Colonic mucosa (tissue), 4 donors: ENCODE measurements at regions not wholly inside any gene's neighbourhood (a gene's known extent, or its start where the extent isn't known, plus 50 kb on each side); places are given as distances from the start of the nearest gene placed in this dataset.

Experiments
- DNase-seq: peaks from one replicate; pipeline ENCODE4 v3.0.0-alpha.2; 2020
- H3K27ac ChIP-seq: fragments of 200-600 bp; one replicate; pipeline ENCODE4 v1.8.0; 2021
- H3K27me3 ChIP-seq: fragments of 200-600 bp; one replicate; pipeline ENCODE4 v1.8.0; 2021
- H3K36me3 ChIP-seq: fragments of 200-600 bp; one replicate; pipeline ENCODE4 v1.8.0; 2021
- H3K4me1 ChIP-seq: fragments of 200-600 bp; one replicate; pipeline ENCODE4 v1.8.0; 2021; ENCODE audit warnings: mild to moderate bottlenecking
- H3K4me3 ChIP-seq: fragments of 200-600 bp; one replicate; pipeline ENCODE4 v1.8.0; 2021
- H3K9ac ChIP-seq, 2 donors: one replicate each; pipeline ENCODE4 v1.7.0; 2013; ENCODE audit warnings: control low read depth in 2 of 2, low read depth in 2 of 2, low read length in 2 of 2
- H3K9me3 ChIP-seq: fragments of 200-600 bp; one replicate; pipeline ENCODE4 v1.8.0; 2021
- intact Hi-C: fragments of 100-400 bp; cut with DNase I; formaldehyde crosslinking; loops from one replicate; pipeline ENCODE4 v1.14.1; 2022
- TF ChIP-seq, protein P1 (sequence below): fragments of 200-600 bp; IDR thresholded peaks from one replicate; pipeline ENCODE4 v1.8.0; 2022; ENCODE audit warnings: antibody characterized with exemption, mild to moderate bottlenecking
- donor health status: healthy.
- donor health status: DM: no; HTN: no; CAD: no.
- donor health status: DM: no; HTN: no; CAD: no.

DNA sequence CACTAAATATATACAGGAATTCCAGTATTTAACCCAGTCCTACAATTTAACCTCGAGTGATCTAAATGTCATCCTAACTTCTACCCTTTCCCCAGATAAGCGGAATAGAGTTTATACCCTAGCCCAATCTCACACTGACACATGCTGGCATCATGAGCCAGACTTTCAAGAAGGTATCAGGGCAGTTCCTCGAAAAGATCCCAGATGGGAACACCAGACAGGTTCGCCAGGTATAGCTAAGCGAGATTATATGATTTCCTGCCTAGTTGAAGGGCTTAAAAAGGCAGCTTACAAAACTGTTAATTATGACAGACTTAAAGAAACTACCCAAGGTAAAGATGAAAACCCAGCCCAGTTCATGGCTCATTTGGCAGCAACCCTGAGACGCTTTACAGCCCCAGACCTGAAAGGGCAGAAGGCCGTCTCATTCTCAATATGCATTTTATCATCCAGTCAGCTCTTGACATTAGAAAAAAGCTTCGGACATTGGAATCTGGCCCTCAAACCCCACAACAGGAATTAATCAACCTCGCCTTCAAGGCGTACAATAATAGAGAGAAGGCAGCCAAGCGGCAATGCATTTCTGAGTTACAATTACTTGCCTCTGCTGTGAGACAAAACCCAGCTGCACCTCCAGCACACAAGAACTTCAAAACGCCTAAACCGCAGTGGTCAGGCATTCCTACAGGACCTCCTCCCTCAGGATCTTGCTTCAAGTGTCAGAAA is 668.2 kb upstream of the PKDCC start:
- Histone ChIP-seq H3K27me3 (no peaks in the 10 kb centered on the region), H3K36me3 (no peaks in the 10 kb centered on the region), H3K9me3 (no peaks in the 10 kb centered on the region), H3K4me1 (no peaks in the 10 kb centered on the region), H3K9ac (no peak overlapping the region), H3K27ac (no peak overlapping the region), H3K4me3 (no peak overlapping the region)
- no peak for DNase-seq
- intact Hi-C loops, result no loop called here
- TF ChIP-seq, protein P1, sequence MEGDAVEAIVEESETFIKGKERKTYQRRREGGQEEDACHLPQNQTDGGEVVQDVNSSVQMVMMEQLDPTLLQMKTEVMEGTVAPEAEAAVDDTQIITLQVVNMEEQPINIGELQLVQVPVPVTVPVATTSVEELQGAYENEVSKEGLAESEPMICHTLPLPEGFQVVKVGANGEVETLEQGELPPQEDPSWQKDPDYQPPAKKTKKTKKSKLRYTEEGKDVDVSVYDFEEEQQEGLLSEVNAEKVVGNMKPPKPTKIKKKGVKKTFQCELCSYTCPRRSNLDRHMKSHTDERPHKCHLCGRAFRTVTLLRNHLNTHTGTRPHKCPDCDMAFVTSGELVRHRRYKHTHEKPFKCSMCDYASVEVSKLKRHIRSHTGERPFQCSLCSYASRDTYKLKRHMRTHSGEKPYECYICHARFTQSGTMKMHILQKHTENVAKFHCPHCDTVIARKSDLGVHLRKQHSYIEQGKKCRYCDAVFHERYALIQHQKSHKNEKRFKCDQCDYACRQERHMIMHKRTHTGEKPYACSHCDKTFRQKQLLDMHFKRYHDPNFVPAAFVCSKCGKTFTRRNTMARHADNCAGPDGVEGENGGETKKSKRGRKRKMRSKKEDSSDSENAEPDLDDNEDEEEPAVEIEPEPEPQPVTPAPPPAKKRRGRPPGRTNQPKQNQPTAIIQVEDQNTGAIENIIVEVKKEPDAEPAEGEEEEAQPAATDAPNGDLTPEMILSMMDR, result no peak

DNA sequence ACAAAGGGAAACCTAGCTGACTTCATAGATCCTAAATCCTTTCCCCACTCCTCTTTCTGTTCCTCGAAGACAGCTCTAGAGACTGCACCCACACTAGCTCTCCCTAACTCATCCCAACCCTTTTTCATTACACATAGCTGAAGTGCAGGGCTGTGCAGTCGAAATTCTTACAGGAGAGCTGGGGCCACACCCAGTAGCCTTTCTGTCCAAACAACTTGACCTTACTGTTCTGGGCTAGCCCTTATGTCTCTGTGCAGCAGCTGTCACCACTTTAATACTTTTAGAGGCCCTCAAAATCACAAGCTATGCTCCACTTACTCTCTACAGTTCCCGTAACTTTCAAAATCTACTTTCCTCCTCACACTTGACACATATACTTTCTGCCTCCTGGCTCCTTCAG is 666.1 kb upstream of the PKDCC start:
- no peaks in the 10 kb centered on the region for H3K4me1 ChIP-seq
- H3K27ac ChIP-seq, result no peak overlapping the region
- intact Hi-C loops, result no loop called here
- no peak overlapping the region for H3K9ac ChIP-seq
- TF ChIP-seq, protein P1, result no peak
- no peaks in the 10 kb centered on the region for H3K9me3 ChIP-seq
- no peaks in the 10 kb centered on the region for H3K36me3 ChIP-seq
- DNase-seq, result no peak
- H3K27me3 ChIP-seq, result no peaks in the 10 kb centered on the region
- H3K4me3 ChIP-seq, result no peak overlapping the region

DNA sequence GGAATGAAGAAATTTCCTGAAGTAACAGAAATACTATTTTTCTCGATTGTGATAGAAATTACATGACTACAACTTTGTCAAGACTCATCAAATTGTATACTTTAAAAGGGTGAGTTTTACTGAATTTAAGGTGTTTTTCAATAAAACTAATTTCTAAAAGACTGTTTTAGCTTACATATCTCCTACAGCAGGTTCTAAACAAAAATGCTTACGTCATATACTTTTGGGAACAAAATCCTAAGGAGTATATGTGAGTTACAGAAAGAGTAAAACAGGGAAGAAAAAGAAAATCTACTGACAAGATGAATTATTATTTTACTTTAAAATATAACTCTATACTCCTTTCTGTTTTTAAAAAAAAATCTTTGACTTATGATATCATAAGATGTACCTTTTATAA is 660.3 kb upstream of the PKDCC start:
- no peak overlapping the region for H3K9ac ChIP-seq
- intact Hi-C loops, result no loop called here
- no peak for DNase-seq
- H3K9me3 ChIP-seq, result no peaks in the 10 kb centered on the region
- H3K4me3 ChIP-seq, result no peak overlapping the region
- TF ChIP-seq, protein P1, result no peak
- no peaks in the 10 kb centered on the region for H3K4me1 ChIP-seq
- H3K27ac ChIP-seq, result no peak overlapping the region
- no peaks in the 10 kb centered on the region for H3K36me3 ChIP-seq
- no peaks in the 10 kb centered on the region for H3K27me3 ChIP-seq

DNA sequence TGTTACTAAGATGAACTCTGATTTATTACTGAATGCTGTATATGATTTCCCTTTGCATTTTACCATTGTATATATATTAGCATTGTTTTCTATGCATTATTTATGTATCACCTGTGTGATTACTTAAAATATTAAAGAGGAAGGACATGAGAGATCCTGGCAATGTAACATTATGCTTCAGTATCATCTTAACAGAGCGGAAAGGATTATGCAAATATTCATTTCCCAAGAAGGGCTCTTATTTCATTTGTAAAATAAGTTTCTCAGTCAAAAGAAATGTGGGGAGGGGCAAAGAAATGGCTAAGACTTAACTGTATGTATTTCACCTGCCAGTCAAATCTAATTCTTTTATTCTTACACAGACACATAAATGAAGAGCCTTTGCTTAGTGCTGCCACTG is 654.2 kb upstream of the PKDCC start:
- TF ChIP-seq, protein P1, result no peak
- Histone ChIP-seq H3K9me3 (no peaks in the 10 kb centered on the region), H3K27ac (no peak overlapping the region), H3K4me3 (no peak overlapping the region), H3K36me3 (no peaks in the 10 kb centered on the region), H3K4me1 (no peaks in the 10 kb centered on the region), H3K9ac (no peak overlapping the region), H3K27me3 (no peaks in the 10 kb centered on the region)
- intact Hi-C loops, result no loop called here
- DNase-seq, result no peak

DNA sequence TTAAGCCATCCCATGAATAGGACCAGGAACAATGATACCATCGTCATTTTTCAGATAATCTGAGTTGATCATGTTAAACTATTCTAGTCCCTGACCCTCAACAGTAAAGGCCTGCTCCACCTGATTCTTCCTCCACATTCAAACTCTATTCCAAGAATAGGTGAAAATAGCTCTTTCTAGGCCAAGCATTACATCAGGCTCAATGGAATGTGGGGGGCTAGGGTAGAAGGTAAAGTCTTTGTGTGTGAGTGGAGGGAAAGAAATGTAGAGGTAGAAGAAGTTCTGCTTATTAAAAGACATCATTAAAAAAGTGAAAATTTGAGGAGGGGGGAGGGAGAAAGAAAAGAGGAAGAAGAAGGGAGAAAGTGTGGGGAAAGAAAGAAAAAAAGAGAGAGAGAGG is 653.3 kb upstream of the PKDCC start:
- Histone ChIP-seq H3K27me3 (no peaks in the 10 kb centered on the region), H3K4me1 (no peaks in the 10 kb centered on the region), H3K36me3 (no peaks in the 10 kb centered on the region), H3K9ac (no peak overlapping the region), H3K9me3 (no peaks in the 10 kb centered on the region), H3K27ac (no peak overlapping the region), H3K4me3 (no peak overlapping the region)
- TF ChIP-seq, protein P1, result no peak
- no peak for DNase-seq
- intact Hi-C loops, result no loop called here
